Effector memory CD4-positive, alpha-beta T cell (primary cell): ENCODE measurements at regions not wholly inside any gene's neighbourhood (a gene's known extent, or its start where the extent isn't known, plus 50 kb on each side); places are given as distances from the start of the nearest gene placed in this dataset.

Experiments used
- DNase-seq, 3 donors: peaks; one replicate each; pipeline ENCODE4 v3.0.0-alpha.2; 2020
- H3K27ac ChIP-seq: 2 replicates; pipeline ENCODE4 v1.7.0; 2013; ENCODE audit warnings: mild to moderate bottlenecking, low read length, moderate library complexity; ENCODE audit not compliant: insufficient read depth, poor library complexity, severe bottlenecking
- H3K27me3 ChIP-seq: replicated peaks from 2 replicates; pipeline ENCODE4 v1.7.0; 2013; ENCODE audit warnings: mild to moderate bottlenecking, low read length; ENCODE audit not compliant: insufficient read depth, control insufficient read depth, poor library complexity, severe bottlenecking
- H3K36me3 ChIP-seq: 2 replicates; pipeline ENCODE4 v1.7.0; 2013; ENCODE audit warnings: mild to moderate bottlenecking, low read length, moderate library complexity; ENCODE audit not compliant: control insufficient read depth, insufficient read depth
- H3K4me1 ChIP-seq: 2 replicates; pipeline ENCODE4 v1.7.0; 2013; ENCODE audit warnings: low read length, mild to moderate bottlenecking; ENCODE audit not compliant: control insufficient read depth, insufficient read depth, poor library complexity, severe bottlenecking
- H3K4me3 ChIP-seq: 2 replicates; pipeline ENCODE4 v1.7.0; 2013; ENCODE audit warnings: low read length, low read depth, mild to moderate bottlenecking; ENCODE audit not compliant: insufficient read depth, poor library complexity, severe bottlenecking
- H3K9me3 ChIP-seq: 2 replicates; pipeline ENCODE4 v1.7.0; 2013; ENCODE audit warnings: mild to moderate bottlenecking, low read length, moderate library complexity; ENCODE audit not compliant: control insufficient read depth

- H3K27ac ChIP-seq = no peak overlapping the region
- no peak for DNase-seq
- H3K4me3 ChIP-seq = no peak overlapping the region
- H3K36me3 ChIP-seq = no peaks in the 10 kb centered on the region
- no peaks in the 10 kb centered on the region for H3K9me3 ChIP-seq
- H3K4me1 ChIP-seq = no peaks in the 10 kb centered on the region
- no peaks in the 10 kb centered on the region for H3K27me3 ChIP-seq
Observed at GRCh38 chr1:228900886-228901392, 165.7 kb downstream of the RHOU start.

GRCh38 chr1:228901936-228902681 lies 166.8 kb downstream of the RHOU start:
- Histone ChIP-seq H3K36me3 (no peaks in the 10 kb centered on the region), H3K27ac (no peak overlapping the region), H3K27me3 (no peaks in the 10 kb centered on the region), H3K9me3 (no peaks in the 10 kb centered on the region), H3K4me3 (no peak overlapping the region), H3K4me1 (no peaks in the 10 kb centered on the region)
- no peak for DNase-seq

DNA sequence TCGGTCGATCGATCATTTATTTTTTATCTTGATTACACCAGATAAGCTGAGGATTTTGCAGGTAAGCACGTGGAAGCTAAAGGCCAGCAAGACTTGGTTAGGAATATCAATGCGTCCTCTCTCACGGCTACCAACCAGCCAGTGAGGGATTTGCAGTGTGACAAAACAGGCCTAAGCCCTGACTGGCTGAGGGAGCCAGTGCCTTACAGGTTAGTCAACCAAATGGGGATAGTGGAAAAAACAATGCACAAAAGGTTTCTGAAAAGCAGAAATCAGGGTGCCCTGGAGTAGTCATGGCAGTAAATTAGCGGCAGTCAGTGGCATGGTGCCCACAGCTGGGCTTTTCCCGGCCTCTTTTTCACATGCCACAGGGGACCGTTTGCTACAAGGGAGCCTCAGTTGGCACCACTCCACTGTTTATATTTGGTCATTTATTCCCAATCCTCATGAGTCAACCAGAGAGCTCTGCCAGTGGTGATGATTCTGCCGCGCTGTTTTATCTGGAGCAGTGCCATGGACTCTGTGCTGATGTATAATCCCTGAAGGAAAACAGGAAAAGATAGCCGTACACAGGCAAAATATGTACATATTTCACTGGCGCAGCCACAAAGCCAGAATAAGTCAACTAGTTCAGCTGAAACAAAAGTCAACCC lies 167.6 kb downstream of the RHOU start:
- H3K27me3 ChIP-seq = no peaks in the 10 kb centered on the region

GRCh38 chr1:228903434-228904071 lies 168.3 kb downstream of the RHOU start:
- H3K27ac ChIP-seq = no peak overlapping the region
- no peaks in the 10 kb centered on the region for H3K9me3 ChIP-seq
- no peaks in the 10 kb centered on the region for H3K27me3 ChIP-seq
- H3K36me3 ChIP-seq = no peaks in the 10 kb centered on the region
- H3K4me1 ChIP-seq = no peaks in the 10 kb centered on the region
- no peak overlapping the region for H3K4me3 ChIP-seq
- DNase-seq = no peak

More for the DNA sequence above, 167.6 kb downstream of the RHOU start:
- DNase-seq = no peak
- no peaks in the 10 kb centered on the region for H3K36me3 ChIP-seq
- no peaks in the 10 kb centered on the region for H3K4me1 ChIP-seq
- H3K4me3 ChIP-seq = no peak overlapping the region
- H3K27ac ChIP-seq = no peak overlapping the region
- no peaks in the 10 kb centered on the region for H3K9me3 ChIP-seq

GRCh38 chr1:228904222-228904621 lies 168.9 kb downstream of the RHOU start:
- H3K9me3 ChIP-seq = no peaks in the 10 kb centered on the region
- no peaks in the 10 kb centered on the region for H3K4me1 ChIP-seq
- H3K27me3 ChIP-seq = no peaks in the 10 kb centered on the region
- H3K4me3 ChIP-seq = no peak overlapping the region
- DNase-seq = no peak
- no peak overlapping the region for H3K27ac ChIP-seq
- H3K36me3 ChIP-seq = no peaks in the 10 kb centered on the region

- no peak for DNase-seq
Observed at GRCh38 chr1:228905701-228906101, 170.4 kb downstream of the RHOU start.

GRCh38 chr1:228906223-228906860 lies 171.1 kb downstream of the RHOU start:
- Histone ChIP-seq H3K4me1 (no peaks in the 10 kb centered on the region), H3K27ac (no peak overlapping the region), H3K9me3 (no peaks in the 10 kb centered on the region), H3K27me3 (no peaks in the 10 kb centered on the region), H3K36me3 (no peaks in the 10 kb centered on the region), H3K4me3 (no peak overlapping the region)
- DNase-seq = no peak

More at GRCh38 chr1:228905701-228906101, 170.4 kb downstream of the RHOU start:
- no peak overlapping the region for H3K27ac ChIP-seq
- H3K4me1 ChIP-seq = no peaks in the 10 kb centered on the region
- H3K9me3 ChIP-seq = no peaks in the 10 kb centered on the region
- H3K36me3 ChIP-seq = no peaks in the 10 kb centered on the region
- no peaks in the 10 kb centered on the region for H3K27me3 ChIP-seq
- H3K4me3 ChIP-seq = no peak overlapping the region

DNA sequence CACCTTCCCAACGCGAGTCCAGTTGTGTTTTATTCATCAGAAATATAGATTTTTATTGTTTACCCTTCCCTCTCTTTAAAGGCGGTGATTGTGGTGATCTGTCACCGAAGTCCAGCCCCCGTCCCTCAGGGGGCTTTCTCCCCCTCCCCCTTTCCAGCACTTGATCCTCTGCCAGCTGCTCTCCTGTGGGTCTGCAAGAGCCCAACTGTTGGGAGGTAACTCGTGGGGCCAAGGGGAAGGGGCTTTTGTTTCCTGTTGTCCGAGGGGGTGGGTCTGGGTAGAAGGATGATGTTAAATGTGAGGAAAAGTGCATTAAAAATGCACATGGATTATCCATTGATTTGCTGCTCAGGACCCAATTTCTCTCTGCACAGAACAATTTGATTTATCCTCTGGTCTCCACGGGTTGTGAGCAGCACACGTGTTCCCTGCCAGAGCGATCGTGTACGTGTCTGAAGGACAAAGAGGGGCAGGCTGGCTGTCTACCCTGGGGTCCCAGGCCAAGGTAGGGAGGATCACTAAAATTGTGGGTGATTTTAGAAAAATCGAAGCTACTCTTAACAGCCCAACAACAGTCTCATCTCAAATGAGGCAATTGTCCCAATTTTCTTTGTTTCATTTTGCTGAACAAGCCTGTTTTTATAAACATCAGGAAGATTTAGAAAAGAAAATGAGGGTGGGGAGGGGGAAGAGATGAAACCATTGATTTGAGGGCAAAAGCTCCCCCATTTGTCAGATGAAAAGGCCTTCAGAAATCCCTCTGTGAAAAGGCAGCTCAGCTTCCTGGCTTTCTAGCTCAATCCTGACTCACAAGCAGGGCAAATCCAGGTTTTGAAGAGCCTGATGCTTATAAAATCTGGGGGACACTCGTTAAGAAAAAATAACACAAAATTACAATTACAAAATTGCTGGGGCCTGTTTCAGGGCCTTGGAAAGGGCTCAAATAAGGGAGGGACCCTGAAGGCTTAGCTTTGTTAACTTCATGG lies 176.2 kb downstream of the RHOU start:
- Histone ChIP-seq H3K27me3 (no peaks in the 10 kb centered on the region), H3K4me1 (no peaks in the 10 kb centered on the region), H3K27ac (no peak overlapping the region), H3K36me3 (no peaks in the 10 kb centered on the region), H3K9me3 (no peaks in the 10 kb centered on the region), H3K4me3 (no peak overlapping the region)
- DNase-seq = no peak
